Neural crest cell (in vitro differentiated cells): ENCODE measurements at regions not wholly inside any gene's neighbourhood (a gene's known extent, or its start where the extent isn't known, plus 50 kb on each side); places are given as distances from the start of the nearest gene placed in this dataset.

ENCODE experiments used
- DNase-seq: peaks from one replicate; pipeline ENCODE4 v3.0.0; 2021; ENCODE audit warnings: low read depth, mixed read lengths, low spot score
- H3K27ac Mint-ChIP-seq: one replicate; pipeline ENCODE4 v1.8.0; 2021; ENCODE audit warnings: mild to moderate bottlenecking, mixed read lengths; ENCODE audit not compliant: unreplicated experiment
- H3K27me3 Mint-ChIP-seq: 2 replicates; pipeline ENCODE4 v1.8.0; 2021; ENCODE audit warnings: low read depth, mild to moderate bottlenecking, mixed read lengths
- H3K36me3 Mint-ChIP-seq: 2 replicates; pipeline ENCODE4 v1.8.0; 2021; ENCODE audit warnings: low read depth, mild to moderate bottlenecking, mixed read lengths
- H3K4me1 Mint-ChIP-seq: 2 replicates; pipeline ENCODE4 v1.8.0; 2021; ENCODE audit warnings: mixed read lengths
- H3K4me3 Mint-ChIP-seq: one replicate; pipeline ENCODE4 v1.8.0; 2021; ENCODE audit warnings: mild to moderate bottlenecking, mixed read lengths
- H3K9me3 Mint-ChIP-seq: 2 replicates; pipeline ENCODE4 v1.8.0; 2021; ENCODE audit warnings: mixed read lengths
- CTCF ChIP-seq: fragments of 200-600 bp; sonication (generic); conservative IDR thresholded peaks from 2 replicates; pipeline ENCODE4 v1.5.0; 2021; ENCODE audit warnings: antibody characterized with exemption, mild to moderate bottlenecking

GRCh38 chr2:175398848-175399247 lies 217.3 kb upstream of the ATP5MC3 start:
- DNase-seq: no peak

GRCh38 chr2:175396696-175397095 lies 215.2 kb upstream of the ATP5MC3 start:
- peaks cover 18% of the 10 kb centered on the region for H3K27me3 Mint-ChIP-seq
- DNase-seq: no peak
- no peak overlapping the region for H3K27ac Mint-ChIP-seq
- peaks cover 3% of the 10 kb centered on the region for H3K9me3 Mint-ChIP-seq
- H3K36me3 Mint-ChIP-seq: no peaks in the 10 kb centered on the region
- H3K4me3 Mint-ChIP-seq: no peak overlapping the region
- no peak for TF ChIP-seq CTCF
- no peaks in the 10 kb centered on the region for H3K4me1 Mint-ChIP-seq

More at GRCh38 chr2:175398848-175399247, 217.3 kb upstream of the ATP5MC3 start:
- Mint-ChIP-seq H3K27me3 (peaks cover 18% of the 10 kb centered on the region), H3K27ac (no peak overlapping the region), H3K4me1 (peaks cover 4% of the 10 kb centered on the region), H3K36me3 (no peaks in the 10 kb centered on the region), H3K4me3 (no peak overlapping the region), H3K9me3 (peaks cover 3% of the 10 kb centered on the region)
- TF ChIP-seq CTCF: no peak

GRCh38 chr2:175393851-175394250 lies 212.3 kb upstream of the ATP5MC3 start:
- no peaks in the 10 kb centered on the region for H3K36me3 Mint-ChIP-seq
- no peak overlapping the region for H3K4me3 Mint-ChIP-seq
- peaks cover 18% of the 10 kb centered on the region for H3K27me3 Mint-ChIP-seq
- no peak for DNase-seq
- H3K27ac Mint-ChIP-seq: no peak overlapping the region
- no peak for TF ChIP-seq CTCF
- peaks cover 3% of the 10 kb centered on the region for H3K9me3 Mint-ChIP-seq
- no peaks in the 10 kb centered on the region for H3K4me1 Mint-ChIP-seq

- H3K27ac Mint-ChIP-seq: no peak overlapping the region
- H3K9me3 Mint-ChIP-seq: peaks cover 33% of the 10 kb centered on the region
Measured at GRCh38 chr2:175383286-175383685, 201.8 kb upstream of the ATP5MC3 start.

GRCh38 chr2:175373729-175374128 lies 192.2 kb upstream of the ATP5MC3 start:
- Mint-ChIP-seq H3K9me3 (no peaks in the 10 kb centered on the region), H3K36me3 (no peaks in the 10 kb centered on the region), H3K27me3 (peaks cover 13% of the 10 kb centered on the region), H3K4me1 (no peaks in the 10 kb centered on the region), H3K4me3 (no peak overlapping the region), H3K27ac (no peak overlapping the region)
- no peak for DNase-seq
- TF ChIP-seq CTCF: no peak

More at GRCh38 chr2:175383286-175383685, 201.8 kb upstream of the ATP5MC3 start:
- TF ChIP-seq CTCF: no peak
- H3K36me3 Mint-ChIP-seq: peaks cover 25% of the 10 kb centered on the region
- no peaks in the 10 kb centered on the region for H3K27me3 Mint-ChIP-seq
- DNase-seq: no peak
- no peak overlapping the region for H3K4me3 Mint-ChIP-seq
- H3K4me1 Mint-ChIP-seq: peaks cover 6% of the 10 kb centered on the region
